Prostate gland (tissue), 2 donors: ENCODE measurements at regions not wholly inside any gene's neighbourhood (a gene's known extent, or its start where the extent isn't known, plus 50 kb on each side); places are given as distances from the start of the nearest gene placed in this dataset.

Source experiments
- POLR2A ChIP-seq: fragments of 450-650 bp; IDR thresholded peaks from one replicate; pipeline ENCODE4 v1.6.1; 2016; ENCODE audit warnings: antibody characterized with exemption, mild to moderate bottlenecking
- POLR2AphosphoS5 ChIP-seq: sonication (generic); formaldehyde crosslinking; IDR thresholded peaks from one replicate; pipeline ENCODE4 v1.6.1; 2017; ENCODE audit warnings: antibody characterized with exemption
- TF ChIP-seq, protein P1 (sequence below), 4 experiments: fragments of 200-600 bp in 2 of 4; fragments of 450-650 bp in 2 of 4; sonication (generic) in 2 of 4; IDR thresholded peaks; 1 replicate in 3 of 4; 2 replicates in 1 of 4; pipeline ENCODE4 v1.5.1; 2016 to 2019; ENCODE audit warnings: antibody characterized with exemption in 4 of 4, mild to moderate bottlenecking in 2 of 4, moderate library complexity in 2 of 4

- TF ChIP-seq, protein P1, sequence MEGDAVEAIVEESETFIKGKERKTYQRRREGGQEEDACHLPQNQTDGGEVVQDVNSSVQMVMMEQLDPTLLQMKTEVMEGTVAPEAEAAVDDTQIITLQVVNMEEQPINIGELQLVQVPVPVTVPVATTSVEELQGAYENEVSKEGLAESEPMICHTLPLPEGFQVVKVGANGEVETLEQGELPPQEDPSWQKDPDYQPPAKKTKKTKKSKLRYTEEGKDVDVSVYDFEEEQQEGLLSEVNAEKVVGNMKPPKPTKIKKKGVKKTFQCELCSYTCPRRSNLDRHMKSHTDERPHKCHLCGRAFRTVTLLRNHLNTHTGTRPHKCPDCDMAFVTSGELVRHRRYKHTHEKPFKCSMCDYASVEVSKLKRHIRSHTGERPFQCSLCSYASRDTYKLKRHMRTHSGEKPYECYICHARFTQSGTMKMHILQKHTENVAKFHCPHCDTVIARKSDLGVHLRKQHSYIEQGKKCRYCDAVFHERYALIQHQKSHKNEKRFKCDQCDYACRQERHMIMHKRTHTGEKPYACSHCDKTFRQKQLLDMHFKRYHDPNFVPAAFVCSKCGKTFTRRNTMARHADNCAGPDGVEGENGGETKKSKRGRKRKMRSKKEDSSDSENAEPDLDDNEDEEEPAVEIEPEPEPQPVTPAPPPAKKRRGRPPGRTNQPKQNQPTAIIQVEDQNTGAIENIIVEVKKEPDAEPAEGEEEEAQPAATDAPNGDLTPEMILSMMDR (IDR thresholded peaks at IDR 0.05) = no peak
- TF ChIP-seq POLR2A (no peak), POLR2AphosphoS5 (no peak)
Measured at GRCh38 chr5:74432721-74433120, 207.8 kb downstream of the ENC1 start.
